SK-N-SH (cell line): ENCODE measurements at regions not wholly inside any gene's neighbourhood (a gene's known extent, or its start where the extent isn't known, plus 50 kb on each side); places are given as distances from the start of the nearest gene placed in this dataset.

Source experiments
- CTCF ChIA-PET: fragments of 300-600, 350-600 bp; formaldehyde crosslinking; extraction: SDS; loops from one replicate; lab custom pipeline; 2021; lab: Yijun Ruan, JAX
- POLR2A ChIA-PET: fragments of 350-600 bp; sonication (Branson Sonifier 250); formaldehyde crosslinking; extraction: SDS; loops from one replicate; lab custom pipeline; 2020; ENCODE audit warnings: antibody characterized with exemption, inconsistent platforms; lab: Yijun Ruan, JAX
- DNase-seq: peaks from one replicate; pipeline ENCODE4 v3.0.0; 2012
- H2AFZ ChIP-seq: fragments of 200-600 bp; sonication (generic); 2 replicates; pipeline ENCODE4 v1.8.1; 2016; ENCODE audit warnings: antibody characterized with exemption, mild to moderate bottlenecking, low read depth
- H3F3A ChIP-seq: fragments of 200-600 bp; sonication (generic); replicated peaks from 2 replicates; pipeline ENCODE3; 2016; ENCODE audit warnings: antibody characterized with exemption, mild to moderate bottlenecking; ENCODE audit not compliant: insufficient read depth
- H3K27ac ChIP-seq, 2 experiments: fragments of 200-500 bp in 1 of 2; fragments of 200-600 bp in 1 of 2; sonication (Bioruptor generic) in 1 of 2; sonication (generic), shearing (Covaris generic) in 1 of 2; 2 replicates each; pipeline versions ENCODE4 v1.5.1 to v1.6.1; 2014 to 2016; ENCODE audit warnings: low read depth in 2 of 2, inconsistent platforms in 1 of 2, low read length in 1 of 2, mild to moderate bottlenecking in 1 of 2, mixed read lengths in 1 of 2
- H3K27me3 ChIP-seq: fragments of 200-600 bp; sonication (generic), shearing (Covaris generic); 2 replicates; pipeline ENCODE4 v1.6.1; 2016; ENCODE audit warnings: mixed run types; ENCODE audit not compliant: insufficient read depth
- H3K36me3 ChIP-seq, 2 experiments: fragments of 200-500 bp in 1 of 2; fragments of 200-600 bp in 1 of 2; sonication (Bioruptor generic) in 1 of 2; sonication (generic) in 1 of 2; replicated peaks in 1 of 2; 2 replicates each; pipeline versions ENCODE3 to v1.5.1; 2014 to 2016; ENCODE audit warnings: low read length in 1 of 2, mild to moderate bottlenecking in 1 of 2; ENCODE audit not compliant: insufficient read depth in 2 of 2, control insufficient read depth in 1 of 2
- H3K4me1 ChIP-seq, 2 experiments: fragments of 200-500 bp in 1 of 2; fragments of 200-600 bp in 1 of 2; sonication (Bioruptor generic) in 1 of 2; sonication (generic), shearing (Covaris generic) in 1 of 2; 2 replicates each; pipeline versions ENCODE4 v1.5.1 to v1.6.1; 2014 to 2016; ENCODE audit warnings: low read depth in 1 of 2, low read length in 1 of 2, mixed run types in 1 of 2; ENCODE audit not compliant: insufficient read depth in 2 of 2, control insufficient read depth in 1 of 2
- H3K4me2 ChIP-seq: fragments of 200-600 bp; sonication (generic), shearing (Covaris generic); 2 replicates; pipeline ENCODE4 v1.6.1; 2017; ENCODE audit warnings: mixed run types
- H3K4me3 ChIP-seq, 2 experiments: fragments of 200-500 bp in 1 of 2; fragments of 200-600 bp in 1 of 2; sonication (Bioruptor generic) in 1 of 2; sonication (generic), shearing (Covaris generic) in 1 of 2; 2 replicates each; pipeline versions ENCODE4 v1.5.1 to v1.8.1; 2014 to 2016; ENCODE audit warnings: low read depth in 2 of 2, inconsistent platforms in 1 of 2, low read length in 1 of 2, mild to moderate bottlenecking in 1 of 2, mixed read lengths in 1 of 2, moderate library complexity in 1 of 2
- H3K79me2 ChIP-seq: fragments of 200-600 bp; sonication (generic); 2 replicates; pipeline ENCODE4 v1.8.1; 2017; ENCODE audit warnings: mild to moderate bottlenecking; ENCODE audit not compliant: insufficient read depth
- H3K9ac ChIP-seq: fragments of 200-600 bp; sonication (generic); 2 replicates; pipeline ENCODE4 v1.6.1; 2017; ENCODE audit warnings: mixed run types
- H3K9me2 ChIP-seq: fragments of 200-600 bp; sonication (generic); 2 replicates; pipeline ENCODE4 v1.6.1; 2017; ENCODE audit warnings: mixed run types
- H3K9me3 ChIP-seq: fragments of 200-600 bp; sonication (generic); 2 replicates; pipeline ENCODE4 v1.6.1; 2017; ENCODE audit warnings: mixed run types, mild to moderate bottlenecking, moderate library complexity
- H4K20me1 ChIP-seq: fragments of 200-600 bp; sonication (generic); 2 replicates; pipeline ENCODE4 v1.6.1; 2017; ENCODE audit warnings: mild to moderate bottlenecking, mixed run types; ENCODE audit not compliant: insufficient read depth
- ELF1 ChIP-seq: IDR thresholded peaks from 2 replicates; pipeline ENCODE4 v1.4.0; 2012
- EP300 ChIP-seq, 2 experiments: IDR thresholded peaks; 2 replicates each; pipeline versions ENCODE4 v1.4.0 to v1.6.1; 2012; ENCODE audit warnings: borderline replicate concordance in 1 of 2, low read depth in 1 of 2, low read length in 1 of 2
- FOSL2 ChIP-seq: IDR thresholded peaks from 2 replicates; pipeline ENCODE4 v1.4.0; 2012; ENCODE audit warnings: low read depth, mild to moderate bottlenecking, moderate library complexity, borderline replicate concordance
- FOXM1 ChIP-seq: IDR thresholded peaks from 2 replicates; pipeline ENCODE4 v1.4.0; 2012; ENCODE audit warnings: low read depth, mild to moderate bottlenecking
- JUND ChIP-seq: IDR thresholded peaks from 2 replicates; pipeline ENCODE4 v1.4.0; 2012
- MAX ChIP-seq: IDR thresholded peaks from 2 replicates; pipeline ENCODE4 v1.4.0; 2012; ENCODE audit warnings: low read depth
- MEF2A ChIP-seq: IDR thresholded peaks from 2 replicates; pipeline ENCODE4 v1.4.0; 2012; ENCODE audit warnings: low read depth, borderline replicate concordance
- NRF1 ChIP-seq: IDR thresholded peaks from 2 replicates; pipeline ENCODE4 v1.6.1; 2012; ENCODE audit warnings: low read depth, mild to moderate bottlenecking, low read length
- POLR2AphosphoS5 ChIP-seq: IDR thresholded peaks from 2 replicates; pipeline ENCODE4 v1.6.1; 2012; ENCODE audit warnings: low read depth, low read length
- RAD21 ChIP-seq: IDR thresholded peaks from 2 replicates; pipeline ENCODE4 v1.6.1; 2012; ENCODE audit warnings: mild to moderate bottlenecking, low read length
- RCOR1 ChIP-seq: fragments of 150-350 bp; IDR thresholded peaks from 2 replicates; pipeline ENCODE4 v1.6.1; 2017; ENCODE audit warnings: antibody characterized with exemption, low read length
- REST ChIP-seq: IDR thresholded peaks from 2 replicates; pipeline ENCODE4 v1.6.1; 2012; ENCODE audit warnings: mild to moderate bottlenecking, low read depth, low read length, moderate library complexity
- RFX5 ChIP-seq: IDR thresholded peaks from 2 replicates; pipeline ENCODE4 v1.6.1; 2012; ENCODE audit warnings: mild to moderate bottlenecking, improper control_type of control experiment, low read length
- SIN3A ChIP-seq: IDR thresholded peaks from 2 replicates; pipeline ENCODE4 v1.6.1; 2012; ENCODE audit warnings: low read depth, mild to moderate bottlenecking, low read length, moderate library complexity, borderline replicate concordance
- SMC3 ChIP-seq: IDR thresholded peaks from 2 replicates; pipeline ENCODE4 v1.6.1; 2012; ENCODE audit warnings: low read depth, low read length, improper control_type of control experiment
- TAF1 ChIP-seq: IDR thresholded peaks from 2 replicates; pipeline ENCODE4 v1.6.1; 2012; ENCODE audit warnings: low read depth, mild to moderate bottlenecking, low read length, moderate library complexity, borderline replicate concordance
- TCF12 ChIP-seq: IDR thresholded peaks from 2 replicates; pipeline ENCODE4 v1.4.0; 2012
- TEAD4 ChIP-seq: IDR thresholded peaks from 2 replicates; pipeline ENCODE4 v1.4.0; 2012; ENCODE audit warnings: mild to moderate bottlenecking, borderline replicate concordance; ENCODE audit not compliant: insufficient read depth
- USF2 ChIP-seq: fragments of 150-350 bp; IDR thresholded peaks from 2 replicates; pipeline ENCODE4 v1.6.1; 2017; ENCODE audit warnings: antibody characterized with exemption, low read length, low read depth, borderline replicate concordance
- WGBS: methylation state at CpG from one replicate; pipeline ENCODE4 v1.1.6; 2017; ENCODE audit warnings: low lambda C conversion rate; 5-methylcytosine and 5-hydroxymethylcytosine counted together

DNA sequence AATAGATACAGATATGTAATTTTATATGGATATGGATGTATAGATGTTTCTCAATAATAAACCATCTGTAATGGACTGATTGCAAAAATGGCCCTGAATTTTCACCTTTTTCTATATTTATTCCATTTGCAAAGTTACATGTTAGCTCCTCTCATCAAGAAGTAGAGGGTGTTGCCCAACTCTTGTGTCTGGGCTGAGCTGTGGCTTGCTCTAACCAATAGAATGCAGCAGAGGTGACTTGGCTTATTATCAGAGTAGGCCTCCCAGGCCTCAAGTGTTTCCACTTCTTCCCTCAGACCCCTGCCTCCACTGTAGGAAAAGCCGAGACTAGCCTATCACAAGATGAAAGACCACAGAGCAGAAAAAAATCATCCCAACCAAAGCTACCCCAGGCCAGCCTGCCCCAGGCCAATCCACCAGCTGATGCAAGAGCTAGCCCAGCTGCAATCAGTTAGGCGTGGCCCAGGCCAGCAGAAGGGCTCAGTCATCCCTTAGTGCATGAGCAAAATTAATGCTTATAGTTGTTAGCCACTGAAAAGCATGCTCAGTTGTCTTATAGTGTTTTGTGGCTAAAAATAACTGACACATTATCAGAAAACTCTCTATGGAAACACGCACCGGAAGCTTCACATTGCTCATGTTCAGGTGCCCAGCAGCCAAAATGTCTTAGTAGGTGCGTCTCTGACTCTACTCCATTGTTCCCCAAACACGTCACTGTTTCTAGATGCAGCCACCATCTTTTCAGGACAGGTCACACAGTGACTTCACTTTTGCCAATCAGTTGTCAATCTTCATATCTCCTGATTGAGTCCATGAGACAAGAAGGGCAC, 464.0 kb downstream of the FBXO15 start (continued):
- TF ChIP-seq SIN3A (no peak), RFX5 (no peak), SMC3 (no peak)

DNA sequence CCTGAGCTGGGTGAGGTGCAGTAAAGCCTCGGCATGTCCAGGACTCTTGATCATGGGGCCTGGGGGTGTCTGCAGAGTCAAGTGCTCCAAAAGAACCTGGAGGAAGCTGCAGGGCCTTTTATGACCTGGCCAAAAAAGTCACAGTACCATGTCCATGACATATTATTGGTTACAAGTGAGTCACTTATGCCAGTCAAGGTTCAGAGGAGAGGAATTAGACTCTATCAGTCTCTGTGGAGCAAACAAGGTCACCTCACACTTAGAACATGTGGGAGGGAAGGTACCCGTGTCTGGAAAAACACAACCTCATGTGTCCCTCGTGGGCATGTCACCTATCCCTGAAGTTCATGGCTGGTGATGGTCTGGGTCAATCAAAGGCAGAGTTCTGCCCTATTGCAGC, 465.7 kb downstream of the FBXO15 start:
- no peak overlapping the region for H3K9ac ChIP-seq
- no peak overlapping the region for H3K4me3 ChIP-seq
- no peaks in the 10 kb centered on the region for H4K20me1 ChIP-seq
- 15% methylated on average over 2 of the region's 3 CpGs for WGBS
- no peaks in the 10 kb centered on the region for H3F3A ChIP-seq
- no peak overlapping the region for H2AFZ ChIP-seq
- no peak overlapping the region for H3K27ac ChIP-seq
- TF ChIP-seq NRF1 (no peak), RCOR1 (no peak), TEAD4 (no peak), JUND (no peak), TAF1 (no peak), ELF1 (no peak), USF2 (no peak), TCF12 (no peak), POLR2AphosphoS5 (no peak), MEF2A (no peak), MAX (no peak), RAD21 (no peak), EP300 (IDR thresholded peaks at IDR 0.05; ENCODE audit: borderline replicate concordance in 1 of 2, low read depth in 1 of 2, low read length in 1 of 2) (no peak), FOSL2 (no peak), REST (no peak), SMC3 (no peak), FOXM1 (no peak)
- TF ChIP-seq, all 33 proteins: peak for 0
- Histone ChIP-seq H3K4me1 (peaks cover 0 to 3% of the 10 kb centered on the region in 2 experiments; a peak in 1 of 4 replicates), H3K79me2 (no peaks in the 10 kb centered on the region), H3K36me3 (no peaks in the 10 kb centered on the region), H3K4me2 (no peak overlapping the region), H3K9me3 (no peaks in the 10 kb centered on the region), H3K27me3 (no peaks in the 10 kb centered on the region), H3K9me2 (no peaks in the 10 kb centered on the region)
- CTCF ChIA-PET: no interaction called here
- POLR2A ChIA-PET: no interaction called here
- DNase-seq: no peak
